Mammary epithelial cell (primary cell): ENCODE measurements at regions not wholly inside any gene's neighbourhood (a gene's known extent, or its start where the extent isn't known, plus 50 kb on each side); places are given as distances from the start of the nearest gene placed in this dataset.

Experiments used
- EZH2 ChIP-seq: IDR thresholded peaks from 2 replicates; pipeline ENCODE4 v1.6.1; 2012; ENCODE audit warnings: low read length, inconsistent platforms, borderline replicate concordance
- TF ChIP-seq, protein P1 (sequence below), 2 donors: IDR thresholded peaks in 1 of 2; conservative IDR thresholded peaks in 1 of 2; 2 replicates each; pipeline ENCODE4 v1.5.1; 2011 to 2012; ENCODE audit warnings: inconsistent platforms in 2 of 2, low read length in 2 of 2, mild to moderate bottlenecking in 2 of 2, control low read depth in 1 of 2, low read depth in 1 of 2; ENCODE audit not compliant: insufficient read depth in 1 of 2; ENCODE audit errors: extremely low read depth in 1 of 2

DNA sequence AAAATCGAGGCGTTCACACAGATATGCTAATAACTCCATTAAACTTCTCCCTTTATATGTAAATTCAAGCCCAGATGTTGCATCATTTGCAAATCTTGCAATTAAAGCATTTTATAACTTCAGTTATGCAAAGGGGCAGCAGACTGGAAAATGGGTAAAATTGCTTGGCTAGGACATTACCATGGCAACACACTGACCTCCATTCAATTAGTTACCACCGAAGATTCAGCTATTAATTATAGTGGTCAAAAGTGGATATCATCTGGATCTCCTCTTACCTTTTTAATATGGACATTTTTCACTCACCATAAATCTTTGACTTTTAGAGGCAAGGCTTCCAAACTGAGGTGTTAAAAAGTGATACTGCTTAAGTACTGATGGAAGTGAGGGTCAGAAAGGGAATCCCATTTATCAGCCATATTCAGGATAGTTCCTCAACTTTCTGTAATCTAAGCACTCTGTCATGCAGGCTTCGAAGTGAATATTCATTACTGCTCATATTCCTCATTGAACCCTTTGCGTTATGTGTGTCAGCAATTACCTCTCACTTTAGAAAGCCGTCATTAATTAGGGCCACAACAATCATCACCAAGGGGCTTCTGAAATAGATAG is 386.2 kb upstream of the ROBO2 start:
- TF ChIP-seq, protein P1, sequence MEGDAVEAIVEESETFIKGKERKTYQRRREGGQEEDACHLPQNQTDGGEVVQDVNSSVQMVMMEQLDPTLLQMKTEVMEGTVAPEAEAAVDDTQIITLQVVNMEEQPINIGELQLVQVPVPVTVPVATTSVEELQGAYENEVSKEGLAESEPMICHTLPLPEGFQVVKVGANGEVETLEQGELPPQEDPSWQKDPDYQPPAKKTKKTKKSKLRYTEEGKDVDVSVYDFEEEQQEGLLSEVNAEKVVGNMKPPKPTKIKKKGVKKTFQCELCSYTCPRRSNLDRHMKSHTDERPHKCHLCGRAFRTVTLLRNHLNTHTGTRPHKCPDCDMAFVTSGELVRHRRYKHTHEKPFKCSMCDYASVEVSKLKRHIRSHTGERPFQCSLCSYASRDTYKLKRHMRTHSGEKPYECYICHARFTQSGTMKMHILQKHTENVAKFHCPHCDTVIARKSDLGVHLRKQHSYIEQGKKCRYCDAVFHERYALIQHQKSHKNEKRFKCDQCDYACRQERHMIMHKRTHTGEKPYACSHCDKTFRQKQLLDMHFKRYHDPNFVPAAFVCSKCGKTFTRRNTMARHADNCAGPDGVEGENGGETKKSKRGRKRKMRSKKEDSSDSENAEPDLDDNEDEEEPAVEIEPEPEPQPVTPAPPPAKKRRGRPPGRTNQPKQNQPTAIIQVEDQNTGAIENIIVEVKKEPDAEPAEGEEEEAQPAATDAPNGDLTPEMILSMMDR (conservative IDR thresholded peaks at IDR 0.05 in 1 of 2, IDR thresholded peaks at IDR 0.05 in 1 of 2; ENCODE audit: extremely low read depth in 1 of 2, insufficient read depth in 1 of 2, low read depth in 1 of 2, low read length in 2 of 2) = no peak
- no peak for TF ChIP-seq EZH2
